Parathyroid adenoma (tissue), 2 donors: ENCODE measurements at regions not wholly inside any gene's neighbourhood (a gene's known extent, or its start where the extent isn't known, plus 50 kb on each side); places are given as distances from the start of the nearest gene placed in this dataset.

Source experiments
- H2AFZ ChIP-seq: fragments of 300-600 bp; sonication (generic); one replicate; pipeline ENCODE4 v1.7.0; 2017; ENCODE audit warnings: antibody characterized with exemption, mild to moderate bottlenecking
- H3K27ac ChIP-seq: fragments of 300-600 bp; sonication (generic); one replicate; pipeline ENCODE4 v1.7.0; 2017
- H3K27me3 ChIP-seq: fragments of 300-600 bp; sonication (generic); one replicate; pipeline ENCODE4 v1.7.0; 2017; ENCODE audit warnings: low read length; ENCODE audit not compliant: control insufficient read depth, insufficient read depth
- H3K36me3 ChIP-seq: fragments of 300-600 bp; sonication (generic); one replicate; pipeline ENCODE4 v1.7.0; 2017; ENCODE audit warnings: low read length; ENCODE audit not compliant: control insufficient read depth, insufficient read depth
- H3K4me1 ChIP-seq: fragments of 300-600 bp; sonication (generic); one replicate; pipeline ENCODE4 v1.7.0; 2017; ENCODE audit warnings: control low read depth
- H3K4me2 ChIP-seq: fragments of 300-600 bp; sonication (generic); one replicate; pipeline ENCODE4 v1.7.0; 2017; ENCODE audit warnings: low read length
- H3K4me3 ChIP-seq: fragments of 300-600 bp; sonication (generic); one replicate; pipeline ENCODE4 v1.7.0; 2017; ENCODE audit warnings: low read depth, low read length
- H3K79me2 ChIP-seq: fragments of 300-600 bp; sonication (generic); one replicate; pipeline ENCODE4 v1.7.0; 2017; ENCODE audit warnings: control low read depth
- H3K9ac ChIP-seq: fragments of 300-600 bp; sonication (generic); one replicate; pipeline ENCODE4 v1.7.0; 2017; ENCODE audit warnings: mild to moderate bottlenecking
- H3K9me3 ChIP-seq: fragments of 300-600 bp; sonication (generic); one replicate; pipeline ENCODE4 v1.7.0; 2017; ENCODE audit warnings: low read length; ENCODE audit not compliant: control insufficient read depth
- TF ChIP-seq, protein P1 (sequence below): fragments of 300-600 bp; sonication (generic); IDR thresholded peaks from one replicate; pipeline ENCODE4 v1.7.0; 2017; ENCODE audit warnings: antibody characterized with exemption, mild to moderate bottlenecking
- donor health status: primary hyperparathyroidism.

DNA sequence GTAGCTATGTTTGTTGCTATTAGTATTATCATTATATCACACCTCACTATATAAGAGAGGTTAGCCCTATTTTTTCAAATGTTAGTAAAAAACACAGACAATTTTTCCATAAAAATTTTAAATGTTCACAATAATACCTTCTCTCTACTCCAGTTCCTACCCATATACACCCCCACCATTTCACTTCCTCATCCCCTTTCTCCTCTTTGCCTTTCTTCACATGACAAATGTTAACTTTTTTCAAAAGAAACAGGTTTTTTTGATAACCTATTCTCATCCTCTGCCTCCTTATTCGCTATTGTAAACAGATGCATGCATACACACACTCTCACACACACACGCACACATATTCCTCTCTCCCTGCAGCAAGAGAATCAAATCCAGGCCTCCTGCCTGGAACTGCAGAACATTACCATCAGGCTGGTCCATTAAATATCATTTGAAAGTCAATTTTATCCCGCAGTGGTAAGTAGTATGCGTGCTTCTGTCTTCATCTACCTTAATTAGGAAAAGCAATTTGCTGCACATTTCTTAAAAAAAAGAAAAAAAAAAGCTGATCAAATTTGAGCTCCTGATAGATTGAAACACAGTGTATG, 55.5 kb downstream of the MID1IP1 start:
- Histone ChIP-seq H2AFZ (no peak overlapping the region), H3K4me1 (no peaks in the 10 kb centered on the region), H3K9me3 (no peaks in the 10 kb centered on the region), H3K4me2 (no peak overlapping the region), H3K27ac (no peak overlapping the region), H3K27me3 (no peaks in the 10 kb centered on the region), H3K4me3 (no peak overlapping the region), H3K9ac (no peak overlapping the region), H3K36me3 (no peaks in the 10 kb centered on the region), H3K79me2 (no peaks in the 10 kb centered on the region)
- TF ChIP-seq, protein P1, sequence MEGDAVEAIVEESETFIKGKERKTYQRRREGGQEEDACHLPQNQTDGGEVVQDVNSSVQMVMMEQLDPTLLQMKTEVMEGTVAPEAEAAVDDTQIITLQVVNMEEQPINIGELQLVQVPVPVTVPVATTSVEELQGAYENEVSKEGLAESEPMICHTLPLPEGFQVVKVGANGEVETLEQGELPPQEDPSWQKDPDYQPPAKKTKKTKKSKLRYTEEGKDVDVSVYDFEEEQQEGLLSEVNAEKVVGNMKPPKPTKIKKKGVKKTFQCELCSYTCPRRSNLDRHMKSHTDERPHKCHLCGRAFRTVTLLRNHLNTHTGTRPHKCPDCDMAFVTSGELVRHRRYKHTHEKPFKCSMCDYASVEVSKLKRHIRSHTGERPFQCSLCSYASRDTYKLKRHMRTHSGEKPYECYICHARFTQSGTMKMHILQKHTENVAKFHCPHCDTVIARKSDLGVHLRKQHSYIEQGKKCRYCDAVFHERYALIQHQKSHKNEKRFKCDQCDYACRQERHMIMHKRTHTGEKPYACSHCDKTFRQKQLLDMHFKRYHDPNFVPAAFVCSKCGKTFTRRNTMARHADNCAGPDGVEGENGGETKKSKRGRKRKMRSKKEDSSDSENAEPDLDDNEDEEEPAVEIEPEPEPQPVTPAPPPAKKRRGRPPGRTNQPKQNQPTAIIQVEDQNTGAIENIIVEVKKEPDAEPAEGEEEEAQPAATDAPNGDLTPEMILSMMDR = no peak

DNA sequence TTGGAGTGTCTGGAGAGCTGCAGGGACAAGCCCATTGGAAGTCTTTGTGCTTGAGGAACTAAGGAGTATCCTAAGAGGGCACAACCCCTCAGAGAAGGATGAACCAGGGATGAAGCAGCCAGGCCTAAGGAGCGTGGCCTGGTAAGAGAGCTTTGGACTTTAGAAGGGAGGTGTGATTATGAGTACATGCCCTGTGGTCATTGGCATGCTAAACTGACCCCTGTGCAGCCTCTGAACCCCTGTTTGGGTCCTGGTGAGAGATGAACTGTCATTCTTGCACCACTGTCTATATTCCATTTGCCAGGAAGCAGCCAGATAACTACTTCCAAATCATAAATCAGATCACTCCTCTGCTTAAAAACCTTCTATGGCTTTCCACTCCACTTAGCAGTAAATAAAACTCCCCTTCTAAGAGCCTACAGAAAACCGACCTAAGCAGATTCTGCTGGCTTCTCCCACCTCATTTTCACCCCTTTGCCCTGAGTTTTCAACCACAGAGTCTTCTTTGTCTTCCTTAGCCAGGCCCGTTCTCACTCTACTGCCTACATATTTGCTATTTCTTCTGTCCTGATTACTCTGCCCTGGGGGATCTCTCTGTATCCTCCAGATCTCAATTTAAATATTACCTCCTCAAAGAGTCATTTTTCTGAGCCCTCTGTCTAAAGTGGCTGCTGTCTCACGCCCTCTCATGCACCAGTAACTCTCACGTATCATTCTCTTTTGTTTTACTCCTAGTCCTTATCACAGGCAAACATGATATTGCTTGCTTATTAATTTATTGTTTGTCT, 56.7 kb downstream of the MID1IP1 start:
- H3K9ac ChIP-seq = no peak overlapping the region
- no peak overlapping the region for H3K4me2 ChIP-seq
- TF ChIP-seq, protein P1 = no peak
- H3K36me3 ChIP-seq = no peaks in the 10 kb centered on the region
- no peak overlapping the region for H3K4me3 ChIP-seq
- H3K9me3 ChIP-seq = no peaks in the 10 kb centered on the region
- H3K4me1 ChIP-seq = no peaks in the 10 kb centered on the region
- no peaks in the 10 kb centered on the region for H3K79me2 ChIP-seq
- no peak overlapping the region for H3K27ac ChIP-seq
- H3K27me3 ChIP-seq = no peaks in the 10 kb centered on the region
- H2AFZ ChIP-seq = no peak overlapping the region

DNA sequence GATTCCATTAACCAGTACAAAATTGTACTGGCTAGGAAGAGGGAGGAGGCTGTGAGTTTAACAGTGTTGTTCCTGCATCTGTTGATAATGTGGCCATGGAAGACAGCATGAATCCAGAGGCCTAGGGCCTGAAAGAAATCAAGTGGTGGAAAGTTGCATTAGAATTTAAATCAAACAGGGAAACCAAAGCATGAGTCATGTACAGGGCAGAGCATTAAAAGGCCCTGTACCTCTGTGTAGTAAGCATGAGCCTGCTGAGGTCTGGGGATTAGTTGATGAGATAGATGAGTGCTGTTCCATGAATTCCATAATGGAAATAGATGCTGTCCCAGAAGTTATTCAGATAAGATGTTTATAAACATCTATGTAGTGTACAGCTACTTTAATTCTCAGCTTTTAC, 58.3 kb downstream of the MID1IP1 start:
- Histone ChIP-seq H2AFZ (no peak overlapping the region), H3K4me2 (no peak overlapping the region), H3K27ac (no peak overlapping the region), H3K79me2 (no peaks in the 10 kb centered on the region), H3K36me3 (no peaks in the 10 kb centered on the region), H3K27me3 (no peaks in the 10 kb centered on the region), H3K9me3 (no peaks in the 10 kb centered on the region), H3K9ac (no peak overlapping the region), H3K4me3 (no peak overlapping the region), H3K4me1 (no peaks in the 10 kb centered on the region)
- TF ChIP-seq, protein P1 = no peak

DNA sequence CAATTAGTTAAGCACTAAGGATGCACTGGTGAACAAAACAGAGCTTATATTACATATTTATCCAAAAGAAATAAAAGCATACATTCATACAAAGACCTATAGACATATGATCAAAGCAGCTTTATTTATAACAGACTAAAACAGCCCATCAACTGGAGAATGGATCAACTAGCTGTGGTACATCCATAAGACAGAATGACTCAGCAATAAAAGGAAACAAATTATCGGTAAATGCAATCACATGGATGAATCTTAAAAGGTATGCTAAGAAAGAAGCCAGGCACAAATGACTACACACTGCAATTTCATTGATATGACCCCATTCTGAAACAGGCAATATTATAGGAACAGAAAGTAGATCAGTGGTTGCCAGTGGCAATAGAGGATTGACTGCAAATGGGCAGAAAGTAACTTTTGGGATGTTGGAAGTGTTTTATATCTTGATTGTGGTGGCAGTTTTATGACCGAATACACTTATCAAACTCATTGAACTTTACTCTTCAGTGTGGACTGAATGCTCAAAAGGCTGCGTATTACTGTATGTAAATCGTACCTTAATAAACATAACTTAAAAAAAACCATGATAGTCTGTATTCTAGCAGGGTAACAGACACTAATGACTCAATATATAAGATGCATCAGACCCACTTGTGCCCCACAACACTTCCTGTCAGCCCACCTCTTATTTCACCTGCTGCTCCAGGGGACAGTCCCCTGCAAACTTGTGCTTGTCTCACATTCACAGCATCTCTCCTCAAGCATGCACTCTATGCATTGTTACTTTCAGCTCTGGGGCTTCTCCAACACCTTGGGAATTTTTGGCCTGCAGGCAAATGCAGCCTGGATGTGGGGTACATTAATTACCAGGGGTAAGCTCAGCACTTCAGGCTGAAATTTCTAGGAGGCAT, 59.1 kb downstream of the MID1IP1 start:
- TF ChIP-seq, protein P1 = no peak
- Histone ChIP-seq H3K9ac (no peak overlapping the region), H3K4me1 (no peaks in the 10 kb centered on the region), H3K27me3 (no peaks in the 10 kb centered on the region), H3K4me2 (no peak overlapping the region), H3K27ac (no peak overlapping the region), H3K79me2 (no peaks in the 10 kb centered on the region), H2AFZ (no peak overlapping the region), H3K9me3 (no peaks in the 10 kb centered on the region), H3K36me3 (no peaks in the 10 kb centered on the region), H3K4me3 (no peak overlapping the region)
